ENCODE measurements at regions not wholly inside any gene's neighbourhood (a gene's known extent, or its start where the extent isn't known, plus 50 kb on each side); places are given as distances from the start of the nearest gene placed in this dataset.
"Not testable (repeated sequence)": the region's sequence is repeated elsewhere in the genome, so short reads cannot be mapped to it uniquely, and the experiment has no call there.

DNA sequence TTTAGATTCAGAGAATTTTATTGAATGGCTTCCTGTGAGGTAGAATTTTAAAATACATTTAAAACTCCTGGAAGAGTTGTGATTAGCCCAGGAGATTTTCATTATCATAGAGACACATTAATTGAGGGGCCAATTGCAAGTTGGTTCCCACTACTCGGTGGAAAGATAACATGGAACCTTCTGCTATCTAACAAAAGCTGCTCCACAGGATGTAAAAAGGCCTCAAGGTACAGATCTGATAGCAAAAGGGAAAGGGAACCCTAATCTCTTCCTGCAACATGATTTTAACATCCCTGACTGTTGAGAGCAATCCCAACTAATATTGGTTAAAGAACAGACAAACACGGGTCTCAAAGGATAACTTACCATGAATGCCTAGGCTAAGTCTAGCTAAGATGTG lies 312.3 kb downstream of the TUBA3C start:
- H3K36me3 ChIP-seq; H3K4me3 ChIP-seq; intact Hi-C loops (cut with DNase I; ENCODE audit: low total_unique reads); H3K27ac ChIP-seq; DNase-seq; H3K9me3 ChIP-seq; H3K4me1 ChIP-seq; H3K27me3 ChIP-seq: not testable (repeated sequence)
- WGBS, 5 donors = 67 to 87% (median 81%) methylated on average over 2 of the region's 2 CpGs

DNA sequence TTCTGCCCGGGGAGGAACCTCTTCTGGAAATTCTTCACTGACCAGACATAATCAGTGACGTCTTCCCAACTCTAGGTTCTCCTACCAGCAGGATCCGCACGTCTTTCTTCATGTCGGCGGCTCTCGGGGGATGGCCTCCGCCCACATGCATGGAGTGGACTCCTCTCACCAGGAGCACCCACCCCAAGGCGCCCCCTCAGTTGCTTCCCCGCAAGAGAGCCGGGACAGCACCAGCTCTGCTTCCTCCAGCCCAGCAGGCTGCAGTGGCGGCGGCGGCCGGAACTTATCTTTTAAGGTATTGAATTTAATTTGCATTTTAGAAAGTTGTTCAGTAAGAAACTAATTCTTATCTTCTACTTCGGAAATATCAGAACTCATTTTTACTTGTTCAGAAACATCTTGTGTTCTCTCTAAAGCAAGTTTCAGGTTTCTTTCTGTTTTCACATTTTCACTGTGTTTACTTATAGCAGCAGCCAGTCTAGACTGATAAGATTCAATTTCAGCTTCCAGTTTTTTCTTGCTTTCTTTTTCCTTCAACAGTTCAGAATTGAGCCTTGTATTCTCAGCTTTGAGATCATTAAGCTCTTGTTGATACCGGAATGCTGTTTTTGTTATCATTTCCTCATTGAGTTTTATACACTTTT lies 343.5 kb downstream of the TUBA3C start:
- H3K4me3 ChIP-seq; intact Hi-C loops (cut with DNase I; ENCODE audit: low total_unique reads); H3K27me3 ChIP-seq; H3K27ac ChIP-seq; DNase-seq; H3K4me1 ChIP-seq; H3K36me3 ChIP-seq: not testable (repeated sequence)
- 75 to 87% (median 80%) methylated on average over 16 to 17 of the region's 17 CpGs for WGBS, 5 donors
- H3K9me3 ChIP-seq = peaks cover 0 to 18% (median 4%) of the 10 kb centered on the region in 4 donors

DNA sequence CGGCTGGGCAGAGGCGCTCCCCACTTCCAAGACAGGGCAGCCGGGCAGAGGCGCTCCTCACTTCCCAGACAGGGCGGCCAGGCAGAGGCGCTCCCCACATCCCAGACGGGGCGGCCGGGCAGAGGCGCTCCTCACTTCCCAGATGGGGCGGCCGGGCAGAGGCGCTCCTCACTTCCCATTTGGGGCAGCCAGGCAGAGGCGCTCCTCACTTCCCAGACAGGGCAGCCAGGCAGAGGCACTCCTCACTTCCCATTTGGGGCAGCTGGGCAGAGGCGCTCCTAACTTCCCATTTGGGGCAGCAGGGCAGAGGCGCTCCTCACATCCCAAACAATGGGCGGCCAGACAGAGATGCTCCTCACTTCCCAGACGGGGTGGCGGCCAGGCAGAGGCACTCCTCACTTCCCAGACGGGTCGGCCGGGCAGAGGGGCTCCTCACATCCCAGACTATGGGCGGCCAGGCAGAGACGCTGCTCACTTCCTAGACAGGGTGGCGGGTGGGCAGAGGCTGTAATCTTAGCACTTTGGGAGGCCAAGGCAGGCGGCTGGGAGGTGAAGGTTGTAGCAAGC lies 344.4 kb downstream of the TUBA3C start:
- DNase-seq; intact Hi-C loops (cut with DNase I; ENCODE audit: low total_unique reads); H3K4me1 ChIP-seq; H3K36me3 ChIP-seq; H3K4me3 ChIP-seq; H3K27me3 ChIP-seq; H3K27ac ChIP-seq: not testable (repeated sequence)
- H3K9me3 ChIP-seq = peaks cover 0 to 18% (median 4%) of the 10 kb centered on the region in 4 donors
- 85 to 95% (median 91%) methylated on average over 21 to 26 of the region's 26 CpGs for WGBS, 5 donors

DNA sequence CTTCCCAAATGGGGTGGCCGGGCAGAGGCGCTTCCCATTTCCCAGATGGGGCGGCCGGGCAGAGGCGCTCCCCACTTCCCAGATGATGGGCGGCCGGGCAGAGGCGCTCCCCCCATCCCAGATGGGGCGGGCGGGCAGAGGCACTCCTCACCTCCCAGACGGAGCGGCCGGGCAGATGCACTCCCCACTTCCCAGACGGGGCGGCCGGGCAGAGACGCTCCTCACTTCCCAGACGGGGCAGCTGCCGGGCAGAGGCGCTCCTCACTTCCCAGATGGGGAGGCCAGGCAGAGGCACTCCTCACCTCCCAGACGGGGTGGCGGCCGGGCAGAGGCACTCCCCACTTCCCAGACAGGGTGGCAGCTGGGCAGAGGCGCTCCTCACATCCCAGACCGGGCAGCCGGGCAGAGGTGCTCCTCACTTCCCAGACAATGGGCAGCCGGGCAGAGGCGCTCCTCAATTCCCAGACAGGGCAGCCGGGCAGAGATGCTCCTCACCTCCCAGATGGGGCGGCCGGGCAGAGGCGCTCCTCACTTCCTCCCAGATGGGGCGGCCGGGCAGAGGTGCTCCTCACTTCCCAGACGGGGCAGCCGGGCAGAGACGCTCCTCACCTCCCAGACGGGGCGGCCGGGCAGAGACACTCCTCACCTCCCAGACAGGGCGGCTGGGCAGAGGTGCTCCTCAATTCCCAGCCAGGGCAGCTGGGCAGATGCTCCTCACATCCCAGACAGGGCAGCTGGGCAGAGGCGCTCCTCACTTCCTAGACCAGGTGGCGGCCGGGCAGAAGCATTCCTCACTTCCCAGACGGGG lies 345.0 kb downstream of the TUBA3C start:
- DNase-seq; H3K4me1 ChIP-seq; H3K36me3 ChIP-seq; H3K4me3 ChIP-seq; H3K27me3 ChIP-seq; H3K27ac ChIP-seq; intact Hi-C loops (cut with DNase I; ENCODE audit: low total_unique reads): not testable (repeated sequence)
- WGBS, 5 donors = 85 to 98% (median 94%) methylated on average over 14 to 45 of the region's 45 CpGs
- peaks cover 0 to 18% (median 4%) of the 10 kb centered on the region in 4 donors for H3K9me3 ChIP-seq

DNA sequence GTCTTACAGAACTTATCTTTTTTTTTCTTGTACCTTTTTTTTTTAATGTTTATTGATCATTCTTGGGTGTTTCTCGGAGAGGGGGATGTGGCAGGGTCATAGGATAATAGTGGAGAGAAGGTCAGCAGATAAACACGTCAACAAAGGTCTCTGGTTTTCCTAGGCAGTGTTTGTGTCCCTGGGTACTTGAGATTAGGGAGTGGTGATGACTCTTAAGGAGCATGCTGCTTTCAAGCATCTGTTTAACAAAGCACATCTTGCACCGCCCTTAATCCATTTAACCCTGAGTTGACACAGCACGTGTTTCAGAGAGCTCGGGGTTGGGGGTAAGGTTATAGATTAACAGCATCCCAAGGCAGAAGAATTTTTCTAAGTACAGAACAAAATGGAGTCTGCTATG lies 345.9 kb downstream of the TUBA3C start:
- H3K4me1 ChIP-seq; H3K27me3 ChIP-seq; H3K4me3 ChIP-seq; DNase-seq; H3K36me3 ChIP-seq; H3K27ac ChIP-seq; intact Hi-C loops (cut with DNase I; ENCODE audit: low total_unique reads): not testable (repeated sequence)
- 54 to 72% (median 67%) methylated on average over 5 of the region's 5 CpGs for WGBS, 5 donors
- peaks cover 0 to 18% (median 4%) of the 10 kb centered on the region in 4 donors for H3K9me3 ChIP-seq

GRCh38 chr13:18824678-18825077 lies 356.9 kb downstream of the TUBA3C start:
- H3K4me3 ChIP-seq; H3K9me3 ChIP-seq; H3K27me3 ChIP-seq; DNase-seq; H3K4me1 ChIP-seq; H3K27ac ChIP-seq; intact Hi-C loops (cut with DNase I; ENCODE audit: low total_unique reads); H3K36me3 ChIP-seq: not testable (repeated sequence)
- 50 to 75% (median 62%) methylated on average over 1 of the region's 1 CpG for whole genome bisulfite sequencing, 5 donors

- H3K9me3 ChIP-seq; H3K4me1 ChIP-seq; H3K27me3 ChIP-seq; DNase-seq; H3K36me3 ChIP-seq; H3K4me3 ChIP-seq; H3K27ac ChIP-seq; intact Hi-C loops (cut with DNase I; ENCODE audit: low total_unique reads): not testable (repeated sequence)
- WGBS, 5 donors = 57 to 68% (median 62%) methylated on average over 3 of the region's 3 CpGs
Measured at GRCh38 chr13:18822655-18823639, 358.7 kb downstream of the TUBA3C start.

- WGBS, 5 donors = 72 to 89% (median 84%) methylated on average over 2 of the region's 2 CpGs; no CpG with 5 or more reads in 1 of the 5 donors
- intact Hi-C loops (cut with DNase I; ENCODE audit: low total_unique reads); H3K36me3 ChIP-seq; H3K4me3 ChIP-seq; H3K9me3 ChIP-seq; DNase-seq; H3K27me3 ChIP-seq; H3K4me1 ChIP-seq; H3K27ac ChIP-seq: not testable (repeated sequence)
Measured at GRCh38 chr13:18773988-18774387, 407.6 kb downstream of the TUBA3C start.

DNA sequence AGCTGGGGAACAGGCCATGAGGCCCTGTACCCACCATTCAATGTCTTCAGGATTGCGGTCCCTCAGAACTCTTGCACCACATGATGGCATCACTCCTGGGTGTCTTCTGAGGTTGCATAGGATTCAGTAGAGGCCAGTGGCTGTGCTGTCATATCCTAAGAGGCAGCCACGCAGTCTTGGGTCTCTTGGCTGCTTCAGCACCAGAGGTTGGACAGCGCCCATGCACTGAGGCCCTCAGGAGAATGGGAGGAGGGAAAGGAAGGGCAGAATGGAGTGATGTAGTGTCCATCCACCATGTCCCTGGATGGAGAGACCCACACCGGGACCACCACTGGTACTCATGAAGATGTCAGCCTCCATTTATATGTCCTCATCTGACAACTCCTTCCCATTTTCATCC lies 439.9 kb downstream of the TUBA3C start:
- H3K4me1 ChIP-seq; H3K9me3 ChIP-seq; H3K27ac ChIP-seq; intact Hi-C loops (cut with DNase I; ENCODE audit: low total_unique reads); H3K4me3 ChIP-seq; H3K36me3 ChIP-seq; H3K27me3 ChIP-seq; DNase-seq: not testable (repeated sequence)
- WGBS, 5 donors = 56 to 80% (median 71%) methylated on average over 4 of the region's 4 CpGs
